ENCODE measurements at regions not wholly inside any gene's neighbourhood (a gene's known extent, or its start where the extent isn't known, plus 50 kb on each side); places are given as distances from the start of the nearest gene placed in this dataset.

DNA sequence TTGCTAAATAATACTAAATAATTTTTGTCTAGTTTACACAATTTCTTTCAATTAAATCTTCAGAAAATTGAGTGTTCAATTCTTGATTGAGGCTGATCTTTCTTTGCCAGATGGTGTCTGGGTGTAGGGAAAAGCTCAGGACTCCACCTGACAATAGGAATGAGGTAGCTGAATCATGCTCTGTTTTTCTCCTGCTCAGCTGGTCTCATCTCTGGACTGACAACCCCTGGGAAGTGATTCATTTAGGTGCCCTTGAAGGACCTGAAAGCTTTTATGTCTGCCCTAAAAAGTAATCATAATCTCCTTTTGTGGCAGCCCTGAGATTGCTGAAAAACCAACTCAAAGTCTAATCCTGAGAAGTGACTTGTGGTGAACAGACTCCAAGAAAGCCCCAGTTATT is 255.4 kb downstream of the ETNK1 start (continued):
- no peak for TF ChIP-seq ARID4B (CRISPR knock-in tag; IDR thresholded peaks at IDR 0.05; ENCODE audit: borderline replicate concordance)

DNA sequence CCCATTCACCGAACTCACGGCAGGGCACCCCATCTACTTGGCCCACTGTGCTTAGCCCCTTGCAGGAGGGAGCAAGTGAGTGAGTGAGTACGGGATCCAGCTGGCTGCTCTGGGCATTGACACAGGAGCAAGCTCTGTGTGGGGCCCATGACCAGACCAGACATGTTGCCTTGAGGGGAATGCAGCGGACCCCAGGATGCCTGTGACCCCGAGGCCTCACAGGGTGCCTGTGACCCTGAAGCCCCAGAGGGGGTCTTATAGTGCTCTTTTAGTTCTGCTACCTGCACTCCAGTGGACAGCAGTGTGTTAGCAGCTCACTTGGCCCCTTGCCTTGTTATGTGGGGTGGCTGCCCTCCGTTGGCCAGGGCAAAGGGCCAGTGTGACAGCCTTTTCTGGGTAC is 255.8 kb downstream of the ETNK1 start:
- CTCF ChIA-PET, result no interaction called here

More for the DNA sequence above, 255.8 kb downstream of the ETNK1 start:
- Mint-ChIP-seq H3K27ac (no peak overlapping the region), H3K27me3 (ENCODE audit: low read depth) (no peaks in the 10 kb centered on the region), H3K4me3 (no peak overlapping the region), H3K9me3 (peaks cover 6% of the 10 kb centered on the region), H3K4me1 (no peaks in the 10 kb centered on the region), H3K36me3 (no peaks in the 10 kb centered on the region)
- no peak; the same call in 1 of the 2 replicates for ATAC-seq
- POLR2A ChIA-PET, result no interaction called here
- DNase-seq (ENCODE audit: low spot score), result no peak
- TF ChIP-seq, protein P1, sequence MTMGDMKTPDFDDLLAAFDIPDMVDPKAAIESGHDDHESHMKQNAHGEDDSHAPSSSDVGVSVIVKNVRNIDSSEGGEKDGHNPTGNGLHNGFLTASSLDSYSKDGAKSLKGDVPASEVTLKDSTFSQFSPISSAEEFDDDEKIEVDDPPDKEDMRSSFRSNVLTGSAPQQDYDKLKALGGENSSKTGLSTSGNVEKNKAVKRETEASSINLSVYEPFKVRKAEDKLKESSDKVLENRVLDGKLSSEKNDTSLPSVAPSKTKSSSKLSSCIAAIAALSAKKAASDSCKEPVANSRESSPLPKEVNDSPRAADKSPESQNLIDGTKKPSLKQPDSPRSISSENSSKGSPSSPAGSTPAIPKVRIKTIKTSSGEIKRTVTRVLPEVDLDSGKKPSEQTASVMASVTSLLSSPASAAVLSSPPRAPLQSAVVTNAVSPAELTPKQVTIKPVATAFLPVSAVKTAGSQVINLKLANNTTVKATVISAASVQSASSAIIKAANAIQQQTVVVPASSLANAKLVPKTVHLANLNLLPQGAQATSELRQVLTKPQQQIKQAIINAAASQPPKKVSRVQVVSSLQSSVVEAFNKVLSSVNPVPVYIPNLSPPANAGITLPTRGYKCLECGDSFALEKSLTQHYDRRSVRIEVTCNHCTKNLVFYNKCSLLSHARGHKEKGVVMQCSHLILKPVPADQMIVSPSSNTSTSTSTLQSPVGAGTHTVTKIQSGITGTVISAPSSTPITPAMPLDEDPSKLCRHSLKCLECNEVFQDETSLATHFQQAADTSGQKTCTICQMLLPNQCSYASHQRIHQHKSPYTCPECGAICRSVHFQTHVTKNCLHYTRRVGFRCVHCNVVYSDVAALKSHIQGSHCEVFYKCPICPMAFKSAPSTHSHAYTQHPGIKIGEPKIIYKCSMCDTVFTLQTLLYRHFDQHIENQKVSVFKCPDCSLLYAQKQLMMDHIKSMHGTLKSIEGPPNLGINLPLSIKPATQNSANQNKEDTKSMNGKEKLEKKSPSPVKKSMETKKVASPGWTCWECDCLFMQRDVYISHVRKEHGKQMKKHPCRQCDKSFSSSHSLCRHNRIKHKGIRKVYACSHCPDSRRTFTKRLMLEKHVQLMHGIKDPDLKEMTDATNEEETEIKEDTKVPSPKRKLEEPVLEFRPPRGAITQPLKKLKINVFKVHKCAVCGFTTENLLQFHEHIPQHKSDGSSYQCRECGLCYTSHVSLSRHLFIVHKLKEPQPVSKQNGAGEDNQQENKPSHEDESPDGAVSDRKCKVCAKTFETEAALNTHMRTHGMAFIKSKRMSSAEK (CRISPR knock-in tag; IDR thresholded peaks at IDR 0.05; ENCODE audit: borderline replicate concordance), result no peak
- no peak for TF ChIP-seq ZNF317 (CRISPR knock-in tag; IDR thresholded peaks at IDR 0.05; ENCODE audit: borderline replicate concordance, low read depth)
- TF ChIP-seq E2F5 (CRISPR knock-in tag; IDR thresholded peaks at IDR 0.05), result no peak
- TF ChIP-seq, protein P2, sequence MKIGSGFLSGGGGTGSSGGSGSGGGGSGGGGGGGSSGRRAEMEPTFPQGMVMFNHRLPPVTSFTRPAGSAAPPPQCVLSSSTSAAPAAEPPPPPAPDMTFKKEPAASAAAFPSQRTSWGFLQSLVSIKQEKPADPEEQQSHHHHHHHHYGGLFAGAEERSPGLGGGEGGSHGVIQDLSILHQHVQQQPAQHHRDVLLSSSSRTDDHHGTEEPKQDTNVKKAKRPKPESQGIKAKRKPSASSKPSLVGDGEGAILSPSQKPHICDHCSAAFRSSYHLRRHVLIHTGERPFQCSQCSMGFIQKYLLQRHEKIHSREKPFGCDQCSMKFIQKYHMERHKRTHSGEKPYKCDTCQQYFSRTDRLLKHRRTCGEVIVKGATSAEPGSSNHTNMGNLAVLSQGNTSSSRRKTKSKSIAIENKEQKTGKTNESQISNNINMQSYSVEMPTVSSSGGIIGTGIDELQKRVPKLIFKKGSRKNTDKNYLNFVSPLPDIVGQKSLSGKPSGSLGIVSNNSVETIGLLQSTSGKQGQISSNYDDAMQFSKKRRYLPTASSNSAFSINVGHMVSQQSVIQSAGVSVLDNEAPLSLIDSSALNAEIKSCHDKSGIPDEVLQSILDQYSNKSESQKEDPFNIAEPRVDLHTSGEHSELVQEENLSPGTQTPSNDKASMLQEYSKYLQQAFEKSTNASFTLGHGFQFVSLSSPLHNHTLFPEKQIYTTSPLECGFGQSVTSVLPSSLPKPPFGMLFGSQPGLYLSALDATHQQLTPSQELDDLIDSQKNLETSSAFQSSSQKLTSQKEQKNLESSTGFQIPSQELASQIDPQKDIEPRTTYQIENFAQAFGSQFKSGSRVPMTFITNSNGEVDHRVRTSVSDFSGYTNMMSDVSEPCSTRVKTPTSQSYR (CRISPR knock-in tag; IDR thresholded peaks at IDR 0.05), result no peak
- no peak for TF ChIP-seq NFYB (CRISPR knock-in tag; conservative IDR thresholded peaks at IDR 0.05; ENCODE audit: low read depth)
- TF ChIP-seq TEAD1 (CRISPR knock-in tag; IDR thresholded peaks at IDR 0.05), result no peak
- no peak for TF ChIP-seq TP53 (CRISPR knock-in tag; IDR thresholded peaks at IDR 0.05)
- no peak for TF ChIP-seq ZNF396 (CRISPR knock-in tag; IDR thresholded peaks at IDR 0.05; ENCODE audit: borderline replicate concordance)
- no peak for TF ChIP-seq IRF1 (CRISPR knock-in tag; IDR thresholded peaks at IDR 0.05)
- no peak for TF ChIP-seq ZNF423 (CRISPR knock-in tag; IDR thresholded peaks at IDR 0.05)
